ENCODE measurements at regions not wholly inside any gene's neighbourhood (a gene's known extent, or its start where the extent isn't known, plus 50 kb on each side); places are given as distances from the start of the nearest gene placed in this dataset.
A peak's percentile ranks its signal among the peaks of the same experiment; 100 is the strongest.
"Not testable (repeated sequence)": the region's sequence is repeated elsewhere in the genome, so short reads cannot be mapped to it uniquely, and the experiment has no call there.

GRCh38 chr1:199030541-199030940 lies 391.7 kb downstream of the PTPRC start:
- H3K27ac Mint-ChIP-seq; H3K4me3 Mint-ChIP-seq; H3K9me3 Mint-ChIP-seq; DNase-seq; H3K27me3 Mint-ChIP-seq; ATAC-seq; H3K36me3 Mint-ChIP-seq (ENCODE audit: low read depth): not testable (repeated sequence)
- peaks cover 24% of the 10 kb centered on the region for H3K4me1 Mint-ChIP-seq

- ATAC-seq; DNase-seq; H3K36me3 Mint-ChIP-seq (ENCODE audit: low read depth); H3K4me3 Mint-ChIP-seq; H3K9me3 Mint-ChIP-seq; H3K27me3 Mint-ChIP-seq; H3K27ac Mint-ChIP-seq: not testable (repeated sequence)
- H3K4me1 Mint-ChIP-seq = peaks cover 24% of the 10 kb centered on the region
Observed at GRCh38 chr1:199031170-199031569, 392.3 kb downstream of the PTPRC start.

GRCh38 chr1:199032479-199032878 lies 393.6 kb downstream of the PTPRC start:
- not testable (repeated sequence) for ATAC-seq; H3K27me3 Mint-ChIP-seq; H3K4me3 Mint-ChIP-seq; DNase-seq; H3K9me3 Mint-ChIP-seq; H3K27ac Mint-ChIP-seq; H3K36me3 Mint-ChIP-seq (ENCODE audit: low read depth)
- peaks cover 24% of the 10 kb centered on the region for H3K4me1 Mint-ChIP-seq

GRCh38 chr1:199033661-199034060 lies 394.8 kb downstream of the PTPRC start:
- Mint-ChIP-seq H3K9me3 (peaks cover 6% of the 10 kb centered on the region), H3K36me3 (ENCODE audit: low read depth) (peaks cover 6% of the 10 kb centered on the region), H3K4me3 (no peak overlapping the region), H3K27me3 (no peaks in the 10 kb centered on the region), H3K4me1 (peaks cover 24% of the 10 kb centered on the region), H3K27ac (no peak overlapping the region)
- DNase-seq (no peak), ATAC-seq (no peak)

GRCh38 chr1:199038156-199038555 lies 399.3 kb downstream of the PTPRC start:
- Mint-ChIP-seq H3K27ac (no peak overlapping the region), H3K4me3 (no peak overlapping the region), H3K36me3 (ENCODE audit: low read depth) (peaks cover 3% of the 10 kb centered on the region), H3K4me1 (peaks cover 35% of the 10 kb centered on the region), H3K27me3 (peaks cover 2% of the 10 kb centered on the region), H3K9me3 (no peaks in the 10 kb centered on the region)
- DNase-seq (no peak), ATAC-seq (no peak)

- peak overlapping the region; percentile 4 for H3K27ac Mint-ChIP-seq
- H3K36me3 Mint-ChIP-seq (ENCODE audit: low read depth) = peaks cover 3% of the 10 kb centered on the region
- DNase-seq = no peak
- peaks cover 2% of the 10 kb centered on the region for H3K27me3 Mint-ChIP-seq
- no peak for ATAC-seq
- H3K4me1 Mint-ChIP-seq = peaks cover 29% of the 10 kb centered on the region
- H3K4me3 Mint-ChIP-seq = no peak overlapping the region
- H3K9me3 Mint-ChIP-seq = no peaks in the 10 kb centered on the region
Observed at GRCh38 chr1:199040076-199040905, 401.5 kb downstream of the PTPRC start.

- DNase-seq (no peak), ATAC-seq (peak; percentile 82)
- H3K36me3 Mint-ChIP-seq (ENCODE audit: low read depth) = peaks cover 3% of the 10 kb centered on the region
- H3K27me3 Mint-ChIP-seq = peaks cover 2% of the 10 kb centered on the region
- peak overlapping the region; percentile 46 for H3K4me3 Mint-ChIP-seq
- H3K27ac Mint-ChIP-seq = peak overlapping the region; percentile 79
- H3K4me1 Mint-ChIP-seq = peaks cover 29% of the 10 kb centered on the region
- no peaks in the 10 kb centered on the region for H3K9me3 Mint-ChIP-seq
Observed at GRCh38 chr1:199041173-199041914, 402.5 kb downstream of the PTPRC start.

GRCh38 chr1:199042193-199042592 lies 403.4 kb downstream of the PTPRC start:
- Mint-ChIP-seq H3K4me1 (peaks cover 29% of the 10 kb centered on the region), H3K9me3 (peaks cover 4% of the 10 kb centered on the region), H3K27ac (no peak overlapping the region), H3K27me3 (peaks cover 2% of the 10 kb centered on the region), H3K36me3 (ENCODE audit: low read depth) (peaks cover 3% of the 10 kb centered on the region), H3K4me3 (no peak overlapping the region)
- DNase-seq (no peak), ATAC-seq (no peak)

- peaks cover 23% of the 10 kb centered on the region for H3K9me3 Mint-ChIP-seq
- H3K27ac Mint-ChIP-seq = no peak overlapping the region
- no peak for ATAC-seq
- H3K27me3 Mint-ChIP-seq = peaks cover 2% of the 10 kb centered on the region
- H3K4me1 Mint-ChIP-seq = peaks cover 29% of the 10 kb centered on the region
- no peak overlapping the region for H3K4me3 Mint-ChIP-seq
- no peak for DNase-seq
- H3K36me3 Mint-ChIP-seq (ENCODE audit: low read depth) = peaks cover 4% of the 10 kb centered on the region
Observed at GRCh38 chr1:199044191-199044590, 405.4 kb downstream of the PTPRC start.

GRCh38 chr1:199046618-199047017 lies 407.8 kb downstream of the PTPRC start:
- Mint-ChIP-seq H3K4me1 (peaks cover 9% of the 10 kb centered on the region), H3K9me3 (peaks cover 42% of the 10 kb centered on the region), H3K27ac (no peak overlapping the region), H3K36me3 (ENCODE audit: low read depth) (peaks cover 11% of the 10 kb centered on the region), H3K4me3 (no peak overlapping the region), H3K27me3 (no peaks in the 10 kb centered on the region)
- no peak for ATAC-seq
- DNase-seq = no peak

- Mint-ChIP-seq H3K36me3 (ENCODE audit: low read depth) (peaks cover 5% of the 10 kb centered on the region), H3K27ac (no peak overlapping the region), H3K4me3 (no peak overlapping the region), H3K4me1 (no peaks in the 10 kb centered on the region), H3K9me3 (peaks cover 17% of the 10 kb centered on the region), H3K27me3 (no peaks in the 10 kb centered on the region)
- DNase-seq (no peak), ATAC-seq (no peak)
Observed at GRCh38 chr1:199054694-199055093, 415.9 kb downstream of the PTPRC start.

GRCh38 chr1:199057322-199057721 lies 418.5 kb downstream of the PTPRC start:
- Mint-ChIP-seq H3K9me3 (peaks cover 7% of the 10 kb centered on the region), H3K36me3 (ENCODE audit: low read depth) (no peaks in the 10 kb centered on the region), H3K27ac (no peak overlapping the region), H3K27me3 (no peaks in the 10 kb centered on the region), H3K4me1 (no peaks in the 10 kb centered on the region), H3K4me3 (no peak overlapping the region)
- DNase-seq (no peak), ATAC-seq (no peak)

GRCh38 chr1:199058281-199058680 lies 419.4 kb downstream of the PTPRC start:
- Mint-ChIP-seq H3K27ac (no peak overlapping the region), H3K36me3 (ENCODE audit: low read depth) (no peaks in the 10 kb centered on the region), H3K27me3 (no peaks in the 10 kb centered on the region), H3K9me3 (peaks cover 8% of the 10 kb centered on the region), H3K4me1 (no peaks in the 10 kb centered on the region), H3K4me3 (no peak overlapping the region)
- no peak for DNase-seq
- ATAC-seq = no peak

GRCh38 chr1:199064971-199065370 lies 426.1 kb downstream of the PTPRC start:
- peaks cover 4% of the 10 kb centered on the region for H3K4me1 Mint-ChIP-seq
- ATAC-seq (no peak), DNase-seq (no peak)
- no peak overlapping the region for H3K4me3 Mint-ChIP-seq
- no peaks in the 10 kb centered on the region for H3K27me3 Mint-ChIP-seq
- no peaks in the 10 kb centered on the region for H3K36me3 Mint-ChIP-seq (ENCODE audit: low read depth)
- peaks cover 8% of the 10 kb centered on the region for H3K9me3 Mint-ChIP-seq
- no peak overlapping the region for H3K27ac Mint-ChIP-seq

- no peak for ATAC-seq
- no peak overlapping the region for H3K27ac Mint-ChIP-seq
Observed at GRCh38 chr1:199067483-199067882, 428.6 kb downstream of the PTPRC start.

More at GRCh38 chr1:199067483-199067882, 428.6 kb downstream of the PTPRC start:
- Mint-ChIP-seq H3K4me1 (peaks cover 4% of the 10 kb centered on the region), H3K27me3 (no peaks in the 10 kb centered on the region), H3K36me3 (ENCODE audit: low read depth) (no peaks in the 10 kb centered on the region), H3K9me3 (no peaks in the 10 kb centered on the region), H3K4me3 (no peak overlapping the region)
- DNase-seq = no peak
